GM13976 (cell line): ENCODE measurements at regions not wholly inside any gene's neighbourhood (a gene's known extent, or its start where the extent isn't known, plus 50 kb on each side); places are given as distances from the start of the nearest gene placed in this dataset.

ENCODE experiments used
- DNase-seq: peaks from one replicate; pipeline ENCODE4 v3.0.0; 2012; ENCODE audit warnings: low spot score
- CTCF ChIP-seq: IDR thresholded peaks from 2 replicates; pipeline ENCODE4 v1.5.1; 2012; ENCODE audit warnings: borderline replicate concordance, mild to moderate bottlenecking; ENCODE audit not compliant: insufficient read depth; ENCODE audit errors: extremely low read depth, missing control alignments, control extremely low read depth
- in situ Hi-C: fragments of 300-500 bp; cut with MboI; formaldehyde crosslinking; loops from one replicate; pipeline ENCODE4 v1.12.0; 2022; ENCODE audit warnings: low sequenced_read_pairs, mixed read lengths, inconsistent platforms; ENCODE audit not compliant: unreplicated experiment

- no peak for DNase-seq
- in situ Hi-C loops: no loop called here
- no peak for TF ChIP-seq CTCF
These were observed 202.9 kb upstream of the SERP2 start for GRCh38 chr13:44170731-44171130.

- no peak for TF ChIP-seq CTCF
- in situ Hi-C loops: no loop called here
- no peak for DNase-seq
These were observed 202.5 kb upstream of the SERP2 start for GRCh38 chr13:44171156-44171555.

- DNase-seq: no peak
- in situ Hi-C loops: no loop called here
- TF ChIP-seq CTCF: no peak
These were observed 201.8 kb upstream of the SERP2 start for GRCh38 chr13:44171861-44172260.

GRCh38 chr13:44172281-44172810 lies 201.3 kb upstream of the SERP2 start:
- in situ Hi-C loops: no loop called here
- no peak for TF ChIP-seq CTCF
- no peak for DNase-seq

GRCh38 chr13:44174769-44175425 lies 198.7 kb upstream of the SERP2 start:
- no peak for DNase-seq
- in situ Hi-C loops: no loop called here
- no peak for TF ChIP-seq CTCF

- in situ Hi-C loops: no loop called here
- DNase-seq: no peak
- no peak for TF ChIP-seq CTCF
These were observed 197.5 kb upstream of the SERP2 start for GRCh38 chr13:44176173-44176572.

DNA sequence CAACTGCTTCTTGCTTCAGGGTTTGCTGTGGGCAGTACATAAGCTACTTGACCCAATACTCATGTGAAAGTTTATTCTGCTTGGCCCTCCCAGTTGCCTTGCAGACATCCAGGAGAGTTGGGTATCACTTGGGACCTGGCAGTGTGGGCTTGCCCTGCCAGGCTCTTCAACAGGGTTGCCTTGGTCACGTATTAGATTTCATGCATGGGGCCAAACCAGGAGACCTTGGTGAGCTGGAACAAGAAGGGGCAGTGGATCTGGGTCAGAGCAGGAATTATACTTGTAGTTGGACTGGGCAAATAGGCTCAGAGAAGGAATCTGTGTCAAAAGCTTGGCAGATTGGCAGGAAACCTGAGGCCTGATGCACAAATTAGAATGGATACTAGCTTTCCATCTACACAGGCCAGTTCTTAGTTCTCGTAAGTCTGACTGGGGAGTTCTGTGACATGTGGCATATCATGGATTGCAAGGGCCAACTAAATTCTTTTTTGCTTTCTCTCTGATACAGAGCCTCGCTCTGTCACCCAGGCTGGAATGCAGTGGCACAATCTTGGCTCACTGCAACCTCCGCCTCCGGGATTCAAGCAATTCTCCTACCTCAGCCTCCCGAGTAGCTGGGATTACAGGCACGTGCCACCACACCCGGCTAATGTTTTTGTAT lies 192.6 kb upstream of the SERP2 start:
- DNase-seq: no peak
- TF ChIP-seq CTCF: no peak
- in situ Hi-C loops: no loop called here
